Suppressor macrophage treated with lipopolysaccharide for 1 hour (primary cell): ENCODE measurements at regions not wholly inside any gene's neighbourhood (a gene's known extent, or its start where the extent isn't known, plus 50 kb on each side); places are given as distances from the start of the nearest gene placed in this dataset.
"Not testable (repeated sequence)": the region's sequence is repeated elsewhere in the genome, so short reads cannot be mapped to it uniquely, and the experiment has no call there.

ENCODE experiments used
- DNase-seq, 3 donors: peaks; one replicate each; pipeline ENCODE4 v3.0.0-alpha.2; 2020 to 2022

DNA sequence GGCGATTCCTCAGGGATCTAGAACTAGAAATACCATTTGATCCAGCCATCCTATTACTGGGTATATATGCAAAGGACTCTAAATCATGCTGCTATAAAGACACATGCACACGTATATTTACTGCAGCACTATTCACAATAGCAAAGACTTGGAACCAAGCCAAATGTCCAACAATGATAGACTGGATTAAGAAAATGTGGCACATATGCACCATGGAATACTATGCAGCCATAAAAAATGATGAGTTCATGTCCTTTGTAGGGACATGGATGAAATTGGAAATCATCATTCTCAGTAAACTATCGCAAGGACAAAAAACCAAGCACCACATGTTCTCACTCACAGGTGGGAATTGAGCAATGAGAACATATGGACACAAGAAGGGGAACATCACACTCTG lies 93.1 kb upstream of the NT5E start:
- DNase-seq = not testable (repeated sequence)

DNA sequence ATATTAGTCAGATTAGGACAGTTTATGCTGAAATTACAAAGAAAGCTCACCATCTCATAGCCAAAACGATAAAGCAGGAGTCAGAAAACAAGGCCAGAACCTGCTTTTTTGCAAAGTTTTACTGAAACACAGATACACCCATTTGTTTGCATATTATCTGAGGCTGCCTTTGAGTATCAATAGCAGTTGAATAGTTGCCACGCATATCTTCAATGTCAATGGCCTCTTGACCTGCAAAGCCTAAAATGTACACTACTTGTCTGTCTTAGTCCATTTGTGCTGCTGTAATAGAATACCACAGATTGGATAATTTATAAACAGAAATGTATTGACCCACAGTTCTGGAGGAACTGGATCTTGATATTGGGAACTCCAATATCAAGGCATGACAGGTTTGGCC lies 94.1 kb upstream of the NT5E start:
- no peak for DNase-seq

DNA sequence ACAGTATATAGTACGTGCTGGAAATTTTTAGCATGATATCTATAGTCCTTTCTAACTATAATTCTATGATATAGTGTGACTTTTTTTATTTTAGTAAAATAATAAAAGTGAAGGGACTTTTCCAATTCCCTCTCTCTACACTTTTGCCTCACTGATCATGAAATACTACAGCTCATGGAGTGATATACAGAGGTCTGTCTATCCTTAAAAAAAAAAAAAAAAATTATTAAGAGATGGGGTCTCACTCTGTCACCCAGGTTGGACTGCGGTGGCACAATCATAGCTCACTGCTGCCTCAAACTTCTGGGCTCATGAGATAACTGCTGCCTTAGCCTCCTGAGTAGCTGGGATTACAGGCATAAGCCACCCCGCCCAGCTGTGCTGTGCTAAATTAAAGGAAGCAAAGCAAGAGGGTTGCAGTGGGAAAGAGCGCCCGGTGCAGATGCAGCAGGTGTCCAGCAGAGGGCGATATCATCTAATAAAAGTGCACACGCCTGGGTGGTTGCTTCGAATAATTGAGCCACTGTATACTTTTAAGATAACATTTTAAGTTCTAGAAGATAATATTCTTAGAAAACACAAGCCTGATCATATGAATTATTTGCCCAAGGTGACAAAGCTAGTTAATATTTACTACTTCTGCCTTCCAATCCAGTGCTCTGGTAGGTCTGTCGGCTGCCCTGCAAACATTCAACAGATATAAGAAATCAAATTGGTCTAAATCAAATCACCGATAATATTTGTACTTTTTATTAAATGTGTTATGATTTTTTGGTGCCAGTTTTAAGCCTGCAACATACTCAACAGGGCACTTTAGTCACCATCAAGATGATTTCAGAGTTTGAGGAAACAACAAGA lies 94.9 kb upstream of the NT5E start:
- DNase-seq = peak; percentile 61 to 74 (median 69)

DNA sequence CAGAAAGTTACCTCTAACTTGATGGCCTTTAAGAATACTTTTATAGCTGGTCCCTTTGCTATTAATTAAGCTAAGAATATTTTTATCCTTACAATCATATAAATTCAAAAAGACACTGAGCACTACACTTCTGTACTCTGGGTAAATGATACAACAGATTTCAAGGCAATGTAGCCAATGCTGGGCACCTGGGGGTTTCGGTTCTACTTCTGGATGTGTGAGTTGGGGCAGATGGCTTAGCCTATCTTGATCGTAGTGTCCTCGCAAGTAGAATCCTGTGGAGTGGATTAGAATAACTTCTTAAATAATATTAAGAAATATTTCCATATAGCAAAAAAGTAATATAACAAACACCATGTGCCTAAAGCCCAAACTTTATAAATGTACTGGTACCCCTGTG lies 96.9 kb upstream of the NT5E start:
- DNase-seq = no peak

DNA sequence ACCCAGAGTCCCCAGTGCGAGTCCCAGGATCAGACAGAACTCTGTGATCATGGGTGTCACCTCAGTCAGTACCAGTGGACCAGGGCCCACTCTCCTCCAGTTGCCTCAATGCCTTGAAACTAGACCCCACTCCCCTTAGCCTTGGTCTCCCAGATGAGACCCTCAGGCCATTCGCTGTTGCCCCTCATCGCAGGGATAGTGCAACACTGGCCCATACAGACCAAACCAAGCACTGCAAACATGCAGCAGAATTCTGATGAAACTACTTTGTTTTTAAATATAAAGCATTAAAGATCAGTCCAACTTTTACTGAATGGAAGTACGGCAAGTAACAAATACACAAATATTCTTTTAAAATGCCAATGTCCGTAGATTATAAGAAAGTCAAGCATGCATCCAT lies 101.2 kb upstream of the NT5E start:
- DNase-seq = no peak

DNA sequence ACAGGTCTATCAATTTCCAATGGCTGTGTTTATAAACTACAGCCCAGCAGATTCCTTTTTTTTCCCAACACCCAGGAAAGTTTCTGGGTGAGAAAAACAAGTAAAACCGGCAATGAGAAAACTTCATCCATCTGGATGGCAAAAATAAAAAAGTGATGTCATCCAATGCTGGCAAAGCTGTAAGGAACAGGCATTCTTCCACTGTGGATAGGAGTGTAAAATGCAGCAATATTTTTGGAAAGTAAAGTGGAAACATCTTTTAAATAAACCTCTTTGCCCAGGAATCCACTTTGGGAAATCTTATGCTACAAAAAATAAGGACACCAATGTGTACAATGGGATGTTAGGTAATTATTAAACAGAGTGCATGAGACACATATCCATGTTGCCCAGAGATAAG lies 102.1 kb upstream of the NT5E start:
- no peak for DNase-seq

DNA sequence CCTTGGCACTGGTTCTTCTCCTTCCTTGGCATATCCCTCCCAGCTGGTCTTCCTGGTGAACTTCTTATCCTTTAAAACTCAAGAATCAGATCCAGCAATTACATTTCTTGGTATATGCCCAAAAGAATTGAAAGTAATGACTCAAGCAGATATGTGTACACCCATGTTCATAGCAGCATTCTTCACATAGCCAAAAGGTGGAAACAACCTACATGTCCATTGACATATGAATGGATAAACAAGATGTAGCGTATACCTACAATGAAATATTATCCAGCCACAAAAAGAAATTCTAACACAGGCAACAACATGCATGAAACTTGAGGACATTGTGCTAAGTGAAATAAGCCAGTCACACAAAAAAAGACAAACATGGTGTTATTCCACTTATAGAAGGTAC lies 103.7 kb upstream of the NT5E start:
- no peak for DNase-seq

DNA sequence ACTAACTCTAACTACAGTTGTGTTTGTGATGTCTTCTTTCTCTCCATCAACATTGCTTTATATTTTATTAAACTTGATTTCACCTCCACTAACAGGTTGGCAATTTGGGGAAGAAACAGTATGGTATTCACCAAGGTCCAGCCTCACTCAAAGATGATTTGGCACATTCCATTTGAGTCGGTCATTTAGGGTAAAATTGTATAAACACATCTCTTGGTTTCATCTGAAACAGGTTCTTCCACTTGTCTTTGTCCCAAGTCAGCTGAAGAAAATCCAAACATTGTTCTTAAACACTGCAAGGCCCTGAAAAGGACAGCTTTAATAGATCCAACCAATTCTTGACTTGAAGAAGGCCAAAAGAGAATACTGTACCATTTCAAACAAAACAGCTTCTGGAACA lies 104.9 kb upstream of the NT5E start:
- no peak for DNase-seq

DNA sequence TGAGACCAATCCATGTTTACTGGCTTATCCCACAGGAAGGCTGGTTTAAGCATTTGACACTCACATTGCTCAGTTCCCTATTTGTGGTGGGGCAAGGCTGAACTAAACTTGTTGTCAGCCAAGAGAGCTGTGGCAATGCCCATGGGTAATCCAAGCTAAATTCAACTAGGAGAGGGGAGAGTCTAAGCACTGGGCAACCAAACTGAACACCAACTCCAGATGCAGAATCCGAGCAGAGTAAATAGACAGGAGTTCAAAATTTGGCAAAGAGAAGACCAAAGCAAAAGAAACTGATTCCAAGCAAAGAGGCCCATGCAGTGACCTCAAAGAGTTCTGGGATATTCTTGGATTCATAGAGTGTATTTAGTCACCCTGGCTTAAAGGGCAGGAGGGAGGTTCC lies 106.5 kb upstream of the NT5E start:
- DNase-seq = no peak

DNA sequence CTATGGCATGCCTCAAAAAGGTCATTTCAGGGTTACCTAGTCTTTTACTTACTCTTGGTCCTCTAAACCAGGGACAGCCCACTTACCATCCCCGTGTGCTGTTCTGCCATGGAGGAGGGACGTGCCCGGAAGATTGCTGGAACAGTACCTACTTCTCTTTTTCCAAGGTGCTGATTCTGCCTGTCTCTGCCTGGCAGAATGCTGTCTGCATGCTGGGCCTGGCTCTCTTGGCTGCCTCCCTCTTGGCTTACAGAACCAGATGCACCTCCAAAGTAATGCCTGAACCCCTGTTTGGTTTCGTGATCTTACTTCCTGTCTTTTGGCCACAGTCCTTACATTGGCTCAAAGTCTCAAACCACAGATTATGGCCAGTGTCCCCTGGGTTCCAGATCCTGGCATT lies 120.7 kb upstream of the NT5E start:
- no peak for DNase-seq

DNA sequence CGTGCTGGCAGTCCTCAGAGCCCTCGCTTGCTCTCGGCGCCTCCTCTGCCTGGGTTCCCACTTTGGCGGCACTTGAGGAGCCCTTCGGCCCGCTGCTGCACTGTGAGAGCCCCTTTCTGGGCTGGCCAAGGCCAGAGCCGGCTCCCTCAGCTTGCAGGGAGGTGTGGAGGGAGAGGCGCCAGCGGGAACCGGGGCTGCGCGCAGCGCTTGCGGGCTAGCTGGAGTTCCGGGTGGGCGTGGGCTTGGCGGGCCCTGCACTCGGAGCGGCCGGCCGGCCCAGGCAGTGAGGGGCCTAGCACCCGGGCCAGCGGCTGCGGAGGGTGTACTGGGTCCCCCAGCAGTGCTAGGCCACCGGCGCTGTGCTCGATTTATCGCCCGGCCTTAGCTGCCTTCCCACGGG lies 124.1 kb upstream of the NT5E start:
- not testable (repeated sequence) for DNase-seq

DNA sequence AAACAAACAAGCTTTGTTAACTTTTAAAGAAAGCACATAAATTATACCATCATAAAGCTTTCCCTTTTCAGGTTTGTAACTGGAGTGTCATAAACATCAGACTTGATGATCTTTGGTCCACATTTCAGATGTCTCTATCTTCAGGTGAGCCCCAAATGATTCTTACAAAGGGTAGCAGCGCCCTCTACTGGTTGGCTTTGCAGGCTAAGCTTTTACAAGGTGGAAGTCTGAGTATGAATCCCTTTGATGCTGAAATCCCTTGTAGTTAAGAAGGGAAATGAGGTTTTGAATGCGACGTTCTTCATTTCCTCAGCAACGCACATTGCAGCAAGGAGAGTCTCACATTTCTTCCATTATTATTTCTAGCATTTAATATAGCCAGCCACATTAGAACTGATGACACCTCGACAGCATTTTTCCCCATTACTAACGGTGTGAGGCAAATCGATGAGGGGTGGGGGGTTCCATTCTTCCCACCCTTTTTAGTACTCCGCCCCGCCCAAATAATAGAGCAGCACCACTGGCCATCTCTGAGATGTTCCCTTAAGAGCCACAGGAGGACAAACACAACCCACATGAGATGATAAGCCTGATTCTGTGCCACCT lies 126.3 kb upstream of the NT5E start:
- peak; percentile 63 to 76 (median 67) for DNase-seq

DNA sequence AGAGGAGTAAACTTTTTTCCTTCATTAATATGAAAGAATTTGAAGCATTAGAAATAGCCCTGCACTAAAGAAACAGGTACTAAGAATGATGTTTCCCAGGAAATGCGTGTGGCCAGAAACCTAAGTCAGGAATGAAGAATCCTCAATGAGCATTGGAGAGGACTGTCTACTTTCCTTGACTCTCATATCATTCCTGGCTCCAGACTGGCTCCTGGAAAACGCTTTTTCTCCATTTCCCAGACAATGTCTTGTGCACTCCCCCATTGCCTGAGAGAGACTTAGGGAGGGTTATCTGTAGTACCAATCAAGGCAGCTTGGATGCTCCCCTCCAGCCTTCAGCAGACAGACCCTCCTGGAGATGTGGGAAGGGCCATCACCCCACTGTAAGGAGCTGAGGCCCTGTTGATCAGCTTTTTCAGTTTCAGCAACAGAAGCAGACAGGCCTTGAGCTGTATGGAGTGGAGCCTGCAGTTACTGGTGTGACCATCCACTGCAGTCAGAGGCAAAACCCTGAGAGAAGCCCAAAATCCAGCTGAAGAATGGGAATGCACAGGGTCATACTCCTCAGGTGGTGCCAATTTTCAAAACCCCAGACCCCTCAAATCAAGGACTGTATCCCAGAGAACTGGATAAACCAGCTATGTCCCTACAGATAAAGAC lies 127.3 kb upstream of the NT5E start:
- DNase-seq = no peak

DNA sequence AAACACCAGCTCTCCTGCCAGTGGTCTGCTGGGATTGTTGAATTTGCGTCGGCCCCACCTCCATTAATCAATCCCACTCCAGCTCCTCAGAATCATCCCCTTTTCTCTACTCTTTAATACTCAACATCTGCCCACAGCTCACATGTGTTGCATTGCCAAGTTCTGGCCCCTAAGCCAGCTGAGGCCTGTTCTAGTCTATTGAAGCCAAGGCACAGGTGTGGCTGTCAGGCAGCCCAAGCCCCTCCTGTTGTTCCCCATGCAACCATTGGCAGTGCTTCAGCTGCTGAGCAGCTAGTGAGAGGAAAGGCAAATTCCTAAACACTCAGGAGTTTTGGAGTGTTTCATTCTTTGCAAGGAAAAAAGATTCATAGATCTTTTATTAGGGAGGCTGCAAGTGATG lies 128.0 kb upstream of the NT5E start:
- DNase-seq = no peak

DNA sequence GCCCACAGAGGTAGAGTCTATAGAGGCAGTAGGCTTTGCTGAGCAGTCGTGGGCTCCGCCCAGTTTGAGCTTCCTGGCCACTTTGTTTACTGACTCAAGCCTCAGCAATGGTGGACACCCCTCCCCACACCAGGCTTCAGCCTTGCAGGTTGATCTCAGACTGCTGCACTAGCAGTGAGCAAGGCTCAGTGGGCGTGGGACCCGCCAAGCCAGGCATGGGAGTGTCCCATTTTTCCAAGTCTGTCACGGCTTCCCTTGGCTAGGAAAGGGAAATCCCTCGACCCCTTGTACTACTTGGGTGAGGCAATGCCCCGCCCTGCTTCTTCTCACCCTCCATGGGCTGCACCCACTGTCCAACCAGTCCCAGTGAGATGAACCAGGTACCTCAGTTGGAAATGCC lies 135.3 kb upstream of the NT5E start:
- DNase-seq = no peak

DNA sequence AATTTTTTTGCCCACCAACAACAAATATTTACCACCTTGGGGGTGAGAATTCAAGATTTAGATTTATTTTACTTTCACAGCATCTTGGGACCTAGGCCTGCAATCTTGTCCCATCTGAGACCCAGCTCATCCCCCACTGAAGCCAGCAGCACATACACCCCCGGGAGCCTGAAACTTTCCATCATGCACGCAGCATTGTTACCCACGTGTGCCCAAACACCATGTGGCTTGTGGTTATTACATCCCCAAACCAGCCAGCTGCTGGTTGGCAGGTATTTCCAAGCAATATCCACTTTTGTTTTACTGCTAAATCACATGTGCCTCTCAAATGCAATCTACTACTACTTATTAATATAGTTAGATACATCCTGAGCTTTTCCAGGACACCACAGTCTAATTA lies 149.3 kb upstream of the NT5E start:
- no peak for DNase-seq

DNA sequence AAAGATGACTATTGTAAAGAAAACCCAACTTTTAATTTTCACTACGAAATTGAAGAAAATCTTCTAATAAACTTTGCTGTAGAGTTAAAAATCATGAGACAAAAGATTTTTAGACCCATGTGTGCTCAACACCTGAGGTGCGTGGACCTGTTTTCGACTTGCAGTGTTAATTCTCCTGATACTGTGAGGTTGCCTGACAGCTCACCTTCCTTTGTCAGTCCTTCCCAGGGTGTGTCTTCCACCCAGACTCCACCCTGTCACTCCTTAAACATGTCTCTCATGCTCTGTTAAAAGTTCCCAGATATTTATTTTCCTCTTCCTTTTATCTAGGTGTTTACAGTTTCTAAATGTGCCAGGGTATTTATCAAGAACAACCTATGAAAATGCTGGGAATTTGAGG lies 151.3 kb upstream of the NT5E start:
- DNase-seq = no peak

DNA sequence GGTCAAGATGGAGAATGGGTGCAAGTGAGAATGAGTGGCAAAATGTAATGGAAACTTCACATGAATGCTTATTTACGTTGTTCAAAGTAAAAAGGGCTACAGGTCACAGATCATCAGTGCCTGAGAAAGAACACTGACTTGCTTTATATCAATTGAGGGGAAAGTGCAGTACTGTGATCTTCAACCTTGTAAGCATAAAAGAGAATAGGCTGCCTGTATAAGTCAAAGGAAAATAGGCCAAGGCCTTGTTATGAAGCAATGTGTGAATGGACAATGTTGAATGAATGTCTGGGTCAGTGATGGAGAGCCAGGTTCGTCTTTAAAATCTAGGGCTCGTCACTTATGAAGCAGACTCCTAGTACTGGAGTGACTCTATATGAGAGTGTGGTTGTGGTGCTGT lies 158.6 kb upstream of the NT5E start:
- DNase-seq = no peak

DNA sequence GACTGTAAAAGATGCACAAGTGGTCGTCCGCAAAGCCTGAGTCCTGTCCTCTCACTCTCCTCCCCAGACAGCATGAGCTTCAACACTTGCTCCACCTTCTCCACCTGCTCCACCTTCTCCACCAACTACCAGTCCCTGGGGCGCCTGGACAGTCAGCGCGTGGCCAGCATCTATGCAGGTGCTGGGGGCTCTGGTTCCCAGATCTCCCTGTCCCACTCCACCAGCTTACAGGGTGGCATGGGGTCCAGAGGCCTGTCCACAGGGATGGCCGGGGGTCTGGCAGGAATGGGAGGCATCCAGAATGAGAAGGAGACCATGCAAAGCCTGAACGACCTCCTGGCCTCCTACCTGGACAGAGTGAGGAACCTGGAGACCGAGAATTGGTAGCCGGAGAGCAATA lies 162.2 kb upstream of the NT5E start:
- DNase-seq = no peak

DNA sequence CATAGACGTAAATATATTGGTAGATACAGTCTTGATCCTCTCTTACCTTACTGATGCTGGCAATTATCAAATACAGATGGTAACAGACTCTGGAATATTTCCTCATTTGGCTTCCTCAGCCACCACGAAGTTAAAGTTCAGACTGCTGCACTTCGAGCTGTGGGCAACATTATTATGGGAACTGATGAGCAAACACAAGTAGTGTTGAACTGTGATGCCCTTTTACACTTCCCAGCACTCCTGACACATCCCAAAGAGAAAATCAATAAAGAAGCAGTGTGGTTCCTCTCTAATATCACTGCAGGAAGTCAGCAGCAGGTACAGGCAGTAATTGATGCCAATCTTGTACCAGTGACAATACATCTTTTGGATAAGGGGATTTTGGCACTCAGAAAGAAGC lies 162.7 kb upstream of the NT5E start:
- DNase-seq = no peak

DNA sequence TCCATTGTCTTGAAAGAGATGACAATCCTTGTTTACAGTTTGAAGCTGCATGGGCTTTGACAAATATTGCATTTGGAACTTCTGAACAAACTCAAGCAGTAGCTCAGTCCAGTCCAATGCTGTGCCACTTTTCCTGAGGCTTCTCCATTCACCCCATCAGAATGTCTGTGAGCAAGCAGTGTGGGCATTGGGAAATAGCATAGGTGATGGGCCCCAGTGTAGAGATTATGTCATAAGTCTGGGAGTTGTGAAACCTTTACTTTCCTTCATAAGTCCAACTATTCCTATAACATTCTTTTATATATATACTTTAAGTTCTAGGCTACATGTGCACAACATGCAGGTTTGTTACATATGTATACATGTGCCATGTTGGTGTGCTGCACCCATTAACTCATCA lies 163.4 kb upstream of the NT5E start:
- DNase-seq = not testable (repeated sequence)

DNA sequence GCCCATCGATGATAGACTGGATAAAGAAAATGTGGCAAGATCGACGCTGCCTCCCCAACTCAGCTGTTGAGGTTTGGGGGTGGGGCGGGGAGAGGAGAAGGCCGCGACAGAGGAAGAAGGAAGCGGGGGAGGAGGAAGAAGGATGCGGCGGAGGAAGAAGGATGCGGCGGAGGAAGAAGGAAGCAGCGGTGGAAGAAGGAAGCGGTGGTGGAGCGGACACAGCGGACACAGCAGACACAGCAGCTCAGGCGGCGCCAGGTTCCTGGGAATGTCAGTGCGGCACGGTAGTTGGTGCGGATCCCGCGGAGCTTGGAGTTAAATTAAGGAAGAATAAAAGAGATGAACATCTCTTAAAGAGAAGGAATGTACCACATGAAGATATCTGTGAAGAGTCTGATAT lies 163.9 kb upstream of the NT5E start:
- DNase-seq = no peak

DNA sequence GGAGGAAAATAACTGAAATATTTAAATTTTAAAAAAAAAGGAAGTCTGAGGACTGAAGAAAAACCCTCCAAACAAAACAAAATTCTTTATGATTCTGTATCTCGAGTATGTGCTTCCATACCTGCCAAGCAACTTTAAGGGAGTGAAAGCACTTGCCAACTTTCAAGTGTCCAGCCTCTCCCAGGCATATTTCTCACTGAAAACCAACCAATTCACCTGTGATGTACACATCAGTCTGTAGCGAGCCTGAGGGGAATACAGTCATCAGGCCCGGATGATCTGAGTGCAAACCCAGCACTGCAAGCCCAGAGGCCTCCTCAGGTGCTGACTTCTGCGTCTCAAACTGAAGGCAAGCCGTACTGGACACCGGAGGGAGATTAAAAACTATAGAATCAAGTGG lies 164.8 kb upstream of the NT5E start:
- no peak for DNase-seq

DNA sequence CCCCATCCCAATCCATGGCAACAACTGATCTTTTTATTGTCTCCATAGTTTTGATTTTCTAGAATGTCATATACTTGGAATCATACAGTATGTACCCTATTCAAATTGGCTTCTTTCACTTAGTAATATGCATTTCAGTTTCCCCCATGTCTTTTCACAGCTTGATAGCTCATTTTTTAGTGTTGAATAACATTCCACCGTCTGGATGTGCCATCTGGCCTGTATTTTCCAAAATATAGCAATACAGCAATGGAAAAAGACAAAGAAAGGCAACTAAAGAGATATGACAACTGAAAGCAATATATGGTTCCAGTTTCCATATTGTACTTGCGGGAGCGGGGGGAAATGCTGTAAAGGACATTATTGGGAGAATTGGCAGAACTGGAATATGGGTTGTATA lies 166.4 kb upstream of the NT5E start:
- DNase-seq = no peak
